ENCODE measurements at regions not wholly inside any gene's neighbourhood (a gene's known extent, or its start where the extent isn't known, plus 50 kb on each side); places are given as distances from the start of the nearest gene placed in this dataset.

GRCh38 chr2:239814861-239815601 lies 210.1 kb downstream of the NDUFA10 start (continued):
- no peak for TF ChIP-seq THRB (CRISPR knock-in tag; conservative IDR thresholded peaks at IDR 0.05)
- TF ChIP-seq ZNF175 (CRISPR knock-in tag; IDR thresholded peaks at IDR 0.05; ENCODE audit: low read depth) = no peak
- no peak for TF ChIP-seq ZBTB33 (CRISPR knock-in tag; IDR thresholded peaks at IDR 0.05)
- no peak for TF ChIP-seq MYNN (IDR thresholded peaks at IDR 0.05)
- TF ChIP-seq MYNN (CRISPR knock-in tag; IDR thresholded peaks at IDR 0.05) = no peak
- TF ChIP-seq ATF6 (CRISPR knock-in tag; IDR thresholded peaks at IDR 0.05) = no peak
